SK-N-SH (cell line): ENCODE measurements at regions not wholly inside any gene's neighbourhood (a gene's known extent, or its start where the extent isn't known, plus 50 kb on each side); places are given as distances from the start of the nearest gene placed in this dataset.

Source experiments
- CTCF ChIA-PET: fragments of 300-600, 350-600 bp; formaldehyde crosslinking; extraction: SDS; loops from one replicate; lab custom pipeline; 2021; lab: Yijun Ruan, JAX
- POLR2A ChIA-PET: fragments of 350-600 bp; sonication (Branson Sonifier 250); formaldehyde crosslinking; extraction: SDS; loops from one replicate; lab custom pipeline; 2020; ENCODE audit warnings: antibody characterized with exemption, inconsistent platforms; lab: Yijun Ruan, JAX
- DNase-seq: peaks from one replicate; pipeline ENCODE4 v3.0.0; 2012
- H2AFZ ChIP-seq: fragments of 200-600 bp; sonication (generic); 2 replicates; pipeline ENCODE4 v1.8.1; 2016; ENCODE audit warnings: antibody characterized with exemption, mild to moderate bottlenecking, low read depth
- H3F3A ChIP-seq: fragments of 200-600 bp; sonication (generic); replicated peaks from 2 replicates; pipeline ENCODE3; 2016; ENCODE audit warnings: antibody characterized with exemption, mild to moderate bottlenecking; ENCODE audit not compliant: insufficient read depth
- H3K27ac ChIP-seq, 2 experiments: fragments of 200-500 bp in 1 of 2; fragments of 200-600 bp in 1 of 2; sonication (Bioruptor generic) in 1 of 2; sonication (generic), shearing (Covaris generic) in 1 of 2; 2 replicates each; pipeline versions ENCODE4 v1.5.1 to v1.6.1; 2014 to 2016; ENCODE audit warnings: low read depth in 2 of 2, inconsistent platforms in 1 of 2, low read length in 1 of 2, mild to moderate bottlenecking in 1 of 2, mixed read lengths in 1 of 2
- H3K27me3 ChIP-seq: fragments of 200-600 bp; sonication (generic), shearing (Covaris generic); 2 replicates; pipeline ENCODE4 v1.6.1; 2016; ENCODE audit warnings: mixed run types; ENCODE audit not compliant: insufficient read depth
- H3K36me3 ChIP-seq, 2 experiments: fragments of 200-500 bp in 1 of 2; fragments of 200-600 bp in 1 of 2; sonication (Bioruptor generic) in 1 of 2; sonication (generic) in 1 of 2; replicated peaks in 1 of 2; 2 replicates each; pipeline versions ENCODE3 to v1.5.1; 2014 to 2016; ENCODE audit warnings: low read length in 1 of 2, mild to moderate bottlenecking in 1 of 2; ENCODE audit not compliant: insufficient read depth in 2 of 2, control insufficient read depth in 1 of 2
- H3K4me1 ChIP-seq, 2 experiments: fragments of 200-500 bp in 1 of 2; fragments of 200-600 bp in 1 of 2; sonication (Bioruptor generic) in 1 of 2; sonication (generic), shearing (Covaris generic) in 1 of 2; 2 replicates each; pipeline versions ENCODE4 v1.5.1 to v1.6.1; 2014 to 2016; ENCODE audit warnings: low read depth in 1 of 2, low read length in 1 of 2, mixed run types in 1 of 2; ENCODE audit not compliant: insufficient read depth in 2 of 2, control insufficient read depth in 1 of 2
- H3K4me2 ChIP-seq: fragments of 200-600 bp; sonication (generic), shearing (Covaris generic); 2 replicates; pipeline ENCODE4 v1.6.1; 2017; ENCODE audit warnings: mixed run types
- H3K4me3 ChIP-seq, 2 experiments: fragments of 200-500 bp in 1 of 2; fragments of 200-600 bp in 1 of 2; sonication (Bioruptor generic) in 1 of 2; sonication (generic), shearing (Covaris generic) in 1 of 2; 2 replicates each; pipeline versions ENCODE4 v1.5.1 to v1.8.1; 2014 to 2016; ENCODE audit warnings: low read depth in 2 of 2, inconsistent platforms in 1 of 2, low read length in 1 of 2, mild to moderate bottlenecking in 1 of 2, mixed read lengths in 1 of 2, moderate library complexity in 1 of 2
- H3K79me2 ChIP-seq: fragments of 200-600 bp; sonication (generic); 2 replicates; pipeline ENCODE4 v1.8.1; 2017; ENCODE audit warnings: mild to moderate bottlenecking; ENCODE audit not compliant: insufficient read depth
- H3K9ac ChIP-seq: fragments of 200-600 bp; sonication (generic); 2 replicates; pipeline ENCODE4 v1.6.1; 2017; ENCODE audit warnings: mixed run types
- H3K9me2 ChIP-seq: fragments of 200-600 bp; sonication (generic); 2 replicates; pipeline ENCODE4 v1.6.1; 2017; ENCODE audit warnings: mixed run types
- H3K9me3 ChIP-seq: fragments of 200-600 bp; sonication (generic); 2 replicates; pipeline ENCODE4 v1.6.1; 2017; ENCODE audit warnings: mixed run types, mild to moderate bottlenecking, moderate library complexity
- H4K20me1 ChIP-seq: fragments of 200-600 bp; sonication (generic); 2 replicates; pipeline ENCODE4 v1.6.1; 2017; ENCODE audit warnings: mild to moderate bottlenecking, mixed run types; ENCODE audit not compliant: insufficient read depth
- CTCF ChIP-seq: fragments of 200-600 bp; sonication (generic); IDR thresholded peaks from 2 replicates; pipeline ENCODE4 v1.6.1; 2017; ENCODE audit warnings: antibody characterized with exemption, mild to moderate bottlenecking, moderate library complexity
- FOXM1 ChIP-seq: IDR thresholded peaks from 2 replicates; pipeline ENCODE4 v1.4.0; 2012; ENCODE audit warnings: low read depth, mild to moderate bottlenecking
- IRF3 ChIP-seq: fragments of 150-350 bp; IDR thresholded peaks from 2 replicates; pipeline ENCODE4 v1.6.1; 2016; ENCODE audit warnings: mild to moderate bottlenecking, low read depth, low read length
- MAX ChIP-seq: IDR thresholded peaks from 2 replicates; pipeline ENCODE4 v1.4.0; 2012; ENCODE audit warnings: low read depth
- NRF1 ChIP-seq: IDR thresholded peaks from 2 replicates; pipeline ENCODE4 v1.6.1; 2012; ENCODE audit warnings: low read depth, mild to moderate bottlenecking, low read length
- POLR2AphosphoS5 ChIP-seq: IDR thresholded peaks from 2 replicates; pipeline ENCODE4 v1.6.1; 2012; ENCODE audit warnings: low read depth, low read length
- RAD21 ChIP-seq: IDR thresholded peaks from 2 replicates; pipeline ENCODE4 v1.6.1; 2012; ENCODE audit warnings: mild to moderate bottlenecking, low read length
- RCOR1 ChIP-seq: fragments of 150-350 bp; IDR thresholded peaks from 2 replicates; pipeline ENCODE4 v1.6.1; 2017; ENCODE audit warnings: antibody characterized with exemption, low read length
- REST ChIP-seq: IDR thresholded peaks from 2 replicates; pipeline ENCODE4 v1.6.1; 2012; ENCODE audit warnings: mild to moderate bottlenecking, low read depth, low read length, moderate library complexity
- RXRA ChIP-seq: IDR thresholded peaks from 2 replicates; pipeline ENCODE4 v1.4.0; 2012; ENCODE audit warnings: low read depth, mild to moderate bottlenecking, borderline replicate concordance
- SMC3 ChIP-seq: IDR thresholded peaks from 2 replicates; pipeline ENCODE4 v1.6.1; 2012; ENCODE audit warnings: low read depth, low read length, improper control_type of control experiment
- TAF1 ChIP-seq: IDR thresholded peaks from 2 replicates; pipeline ENCODE4 v1.6.1; 2012; ENCODE audit warnings: low read depth, mild to moderate bottlenecking, low read length, moderate library complexity, borderline replicate concordance
- USF2 ChIP-seq: fragments of 150-350 bp; IDR thresholded peaks from 2 replicates; pipeline ENCODE4 v1.6.1; 2017; ENCODE audit warnings: antibody characterized with exemption, low read length, low read depth, borderline replicate concordance
- YY1 ChIP-seq: IDR thresholded peaks from 2 replicates; pipeline ENCODE4 v1.4.0; 2012; ENCODE audit warnings: low read depth, mild to moderate bottlenecking
- WGBS: methylation state at CpG from one replicate; pipeline ENCODE4 v1.1.6; 2017; ENCODE audit warnings: low lambda C conversion rate; 5-methylcytosine and 5-hydroxymethylcytosine counted together

- no peak for TF ChIP-seq POLR2AphosphoS5
- no peak for TF ChIP-seq YY1
- TF ChIP-seq MAX: no peak
- TF ChIP-seq TAF1: no peak
- TF ChIP-seq NRF1: no peak
- no peak for TF ChIP-seq REST
- TF ChIP-seq FOXM1: no peak
- no peak for TF ChIP-seq USF2
- Histone ChIP-seq H3K4me2 (no peak overlapping the region), H3K4me3 (no peak overlapping the region), H3K36me3 (no peaks in the 10 kb centered on the region), H3K27ac (no peak overlapping the region), H3K79me2 (no peaks in the 10 kb centered on the region), H3K9ac (no peak overlapping the region), H4K20me1 (no peaks in the 10 kb centered on the region), H3K9me2 (no peaks in the 10 kb centered on the region), H3F3A (no peaks in the 10 kb centered on the region), H3K9me3 (no peaks in the 10 kb centered on the region), H2AFZ (no peak overlapping the region), H3K27me3 (peaks cover 42% of the 10 kb centered on the region; the same call in 1 of the 2 replicates), H3K4me1 (no peaks in the 10 kb centered on the region; a peak in 1 of 4 replicates)
- DNase-seq: no peak
- 11% methylated on average over 4 of the region's 4 CpGs for WGBS
- ChIA-PET CTCF (interaction anchor here (1.3 to 1.5 kb wide), 2 partner anchors 13 to 321 kb away, joined by 4 read pairs; no protein-coding TSS in a partner anchor), POLR2A (no interaction called here)
Observed at GRCh38 chr7:16980539-16980938, 98.8 kb upstream of the AGR3 start.

GRCh38 chr7:16982640-16983350 lies 101.0 kb upstream of the AGR3 start:
- Histone ChIP-seq H3K4me1 (no peaks in the 10 kb centered on the region; a peak in 1 of 4 replicates), H3K79me2 (no peaks in the 10 kb centered on the region), H3K9me2 (no peaks in the 10 kb centered on the region), H3K36me3 (no peaks in the 10 kb centered on the region), H3K9me3 (no peaks in the 10 kb centered on the region), H3F3A (no peaks in the 10 kb centered on the region), H3K27ac (no peak overlapping the region), H3K27me3 (peaks cover 43% of the 10 kb centered on the region; the same call in 1 of the 2 replicates), H2AFZ (no peak overlapping the region)
- ChIA-PET POLR2A (no interaction called here), CTCF (interaction anchor here (0.6 to 2.5 kb wide), 37 partner anchors 9 to 668 kb away, joined by 3 to 17 read pairs (median 4); no protein-coding TSS in a partner anchor)
- 25% methylated on average over 3 of the region's 3 CpGs for WGBS
- TF ChIP-seq CTCF (peak; percentile 100), RCOR1 (0 out of 2 replicates have a peak, but pooled peaks have one; percentile 8), IRF3 (no peak), SMC3 (peak; percentile 83), RXRA (no peak), RAD21 (peak; percentile 86), MAX (no peak)
- TF ChIP-seq, all 33 proteins: peak for 4
- H4K20me1 ChIP-seq: no peaks in the 10 kb centered on the region
- no peak overlapping the region; a peak in 1 of 4 replicates for H3K4me3 ChIP-seq
- H3K4me2 ChIP-seq: no peak overlapping the region
- DNase-seq: peak; percentile 30
- no peak overlapping the region for H3K9ac ChIP-seq
